ENCODE measurements at regions not wholly inside any gene's neighbourhood (a gene's known extent, or its start where the extent isn't known, plus 50 kb on each side); places are given as distances from the start of the nearest gene placed in this dataset.

DNA sequence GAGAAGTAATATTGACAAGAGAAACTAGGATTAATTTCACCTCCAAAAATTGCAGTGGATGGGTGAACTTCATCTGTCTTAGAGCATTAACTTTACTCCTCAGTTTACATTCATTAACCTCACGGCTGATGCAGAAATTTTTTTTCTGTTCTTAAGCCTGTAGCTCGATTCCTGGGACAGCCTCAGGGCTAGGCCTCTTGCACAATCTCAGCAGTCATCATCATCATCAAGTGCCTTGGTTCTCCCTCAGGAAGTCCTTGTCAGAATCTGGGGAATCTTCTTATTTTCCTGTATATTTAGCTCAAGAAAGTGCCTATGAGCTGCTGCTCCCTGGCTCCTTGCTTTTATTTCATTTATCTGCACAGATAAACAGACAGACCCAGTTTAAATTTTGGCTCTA is 1272.2 kb upstream of the LRRTM1 start:
- Histone ChIP-seq H3K9me3 (no peaks in the 10 kb centered on the region), H3K4me1 (ENCODE audit: insufficient read depth) (no peaks in the 10 kb centered on the region), H3K36me3 (no peaks in the 10 kb centered on the region), H3K4me3 (no peak overlapping the region), H3K27ac (no peak overlapping the region), H3K27me3 (no peaks in the 10 kb centered on the region)
- 64 to 82% (median 76%) methylated on average over 2 of the region's 2 CpGs for WGBS, 3 donors
- DNase-seq: no peak
- no peak for TF ChIP-seq POLR2A (IDR thresholded peaks at IDR 0.05)
- intact Hi-C loops (cut with DNase I): no loop called here

DNA sequence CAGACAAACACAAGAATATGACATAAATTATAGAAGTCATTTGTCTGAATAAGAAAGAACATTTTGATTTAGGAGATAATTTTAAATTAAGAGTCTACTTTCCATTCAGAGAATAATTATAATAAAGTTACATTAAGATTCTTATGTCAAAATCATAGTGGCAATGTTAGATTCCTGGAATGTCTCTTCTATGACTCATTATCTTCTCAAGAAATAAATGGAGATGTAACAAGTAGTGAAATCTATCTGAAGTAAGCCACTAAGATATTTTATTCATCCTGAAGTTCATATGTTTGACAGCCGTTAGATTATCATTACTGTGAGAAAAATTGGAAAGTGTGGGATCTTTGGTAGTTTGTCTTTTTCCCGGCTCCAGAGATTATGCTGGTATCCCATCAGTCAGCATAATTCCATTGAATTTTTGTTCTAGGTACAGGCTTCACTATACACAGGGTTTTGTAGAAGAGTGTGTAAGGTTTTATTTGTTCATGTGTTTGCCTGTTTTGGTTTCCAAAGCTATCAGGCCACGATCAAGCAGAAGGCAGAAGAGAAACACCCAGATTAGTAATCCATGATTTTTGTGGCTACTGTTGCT is 1246.6 kb upstream of the LRRTM1 start:
- 76 to 87% (median 78%) methylated on average over 3 of the region's 3 CpGs for WGBS, 3 donors
- no peaks in the 10 kb centered on the region for H3K4me1 ChIP-seq (ENCODE audit: insufficient read depth)

GRCh38 chr2:81550277-81550676 is 1245.7 kb upstream of the LRRTM1 start:
- Histone ChIP-seq H3K4me1 (ENCODE audit: insufficient read depth) (no peaks in the 10 kb centered on the region), H3K27ac (no peak overlapping the region), H3K27me3 (no peaks in the 10 kb centered on the region), H3K4me3 (no peak overlapping the region), H3K9me3 (no peaks in the 10 kb centered on the region), H3K36me3 (no peaks in the 10 kb centered on the region)
- WGBS, 3 donors: 72 to 82% (median 79%) methylated on average over 3 of the region's 3 CpGs
- TF ChIP-seq CTCF (IDR thresholded peaks at IDR 0.05) (no peak), POLR2A (IDR thresholded peaks at IDR 0.05) (no peak), EP300 (IDR thresholded peaks at IDR 0.05) (no peak)
- no peak for DNase-seq
- intact Hi-C loops (cut with DNase I): no loop called here

More for the DNA sequence above, 1246.6 kb upstream of the LRRTM1 start:
- no peaks in the 10 kb centered on the region for H3K27me3 ChIP-seq
- no peak overlapping the region for H3K27ac ChIP-seq
- no peaks in the 10 kb centered on the region for H3K9me3 ChIP-seq
- no peaks in the 10 kb centered on the region for H3K36me3 ChIP-seq
- no peak for DNase-seq
- intact Hi-C loops (cut with DNase I): no loop called here
- no peak overlapping the region for H3K4me3 ChIP-seq
- TF ChIP-seq POLR2A (IDR thresholded peaks at IDR 0.05) (no peak), CTCF (IDR thresholded peaks at IDR 0.05) (no peak), EP300 (IDR thresholded peaks at IDR 0.05) (no peak)

- H3K4me3 ChIP-seq: no peak overlapping the region
- H3K27me3 ChIP-seq: no peaks in the 10 kb centered on the region
- H3K4me1 ChIP-seq (ENCODE audit: insufficient read depth): no peaks in the 10 kb centered on the region
- H3K9me3 ChIP-seq: no peaks in the 10 kb centered on the region
- WGBS, 3 donors: 83 to 87% (median 86%) methylated on average over 5 of the region's 5 CpGs
- intact Hi-C loops (cut with DNase I): no loop called here
- H3K27ac ChIP-seq: no peak overlapping the region
- no peaks in the 10 kb centered on the region for H3K36me3 ChIP-seq
- DNase-seq: no peak
- TF ChIP-seq CTCF (IDR thresholded peaks at IDR 0.05) (no peak), EP300 (IDR thresholded peaks at IDR 0.05) (no peak), POLR2A (IDR thresholded peaks at IDR 0.05) (no peak)
These were observed 1245.1 kb upstream of the LRRTM1 start for GRCh38 chr2:81549646-81550045.

GRCh38 chr2:81545626-81546025 is 1241.1 kb upstream of the LRRTM1 start:
- intact Hi-C loops (cut with DNase I): no loop called here
- WGBS, 3 donors: 71 to 83% (median 74%) methylated on average over 2 of the region's 2 CpGs
- H3K36me3 ChIP-seq: no peaks in the 10 kb centered on the region
- no peak for TF ChIP-seq EP300 (IDR thresholded peaks at IDR 0.05)
- no peak for TF ChIP-seq CTCF (IDR thresholded peaks at IDR 0.05)
- no peak for TF ChIP-seq POLR2A (IDR thresholded peaks at IDR 0.05)
- no peaks in the 10 kb centered on the region for H3K4me1 ChIP-seq (ENCODE audit: insufficient read depth)
- no peaks in the 10 kb centered on the region for H3K27me3 ChIP-seq
- H3K9me3 ChIP-seq: no peaks in the 10 kb centered on the region
- DNase-seq: no peak
- H3K4me3 ChIP-seq: no peak overlapping the region
- H3K27ac ChIP-seq: no peak overlapping the region

Data from ovary (tissue), 7 donors.